GM21381 (cell line): ENCODE measurements at regions not wholly inside any gene's neighbourhood (a gene's known extent, or its start where the extent isn't known, plus 50 kb on each side); places are given as distances from the start of the nearest gene placed in this dataset.
"Not testable (repeated sequence)": the region's sequence is repeated elsewhere in the genome, so short reads cannot be mapped to it uniquely, and the experiment has no call there.

ENCODE experiments used
- ATAC-seq: cut with Tn5 transposase; IDR thresholded peaks from one replicate; pipeline ENCODE4 v1.9.1; 2021; ENCODE audit warnings: mild to moderate bottlenecking, moderate library complexity; ENCODE audit not compliant: unreplicated experiment

GRCh38 chr5:87034557-87034956 lies 233.1 kb upstream of the RASA1 start:
- ATAC-seq = no peak

GRCh38 chr5:87042554-87042953 lies 225.1 kb upstream of the RASA1 start:
- no peak for ATAC-seq

- ATAC-seq = no peak
Observed at GRCh38 chr5:87048156-87048555, 219.5 kb upstream of the RASA1 start.

DNA sequence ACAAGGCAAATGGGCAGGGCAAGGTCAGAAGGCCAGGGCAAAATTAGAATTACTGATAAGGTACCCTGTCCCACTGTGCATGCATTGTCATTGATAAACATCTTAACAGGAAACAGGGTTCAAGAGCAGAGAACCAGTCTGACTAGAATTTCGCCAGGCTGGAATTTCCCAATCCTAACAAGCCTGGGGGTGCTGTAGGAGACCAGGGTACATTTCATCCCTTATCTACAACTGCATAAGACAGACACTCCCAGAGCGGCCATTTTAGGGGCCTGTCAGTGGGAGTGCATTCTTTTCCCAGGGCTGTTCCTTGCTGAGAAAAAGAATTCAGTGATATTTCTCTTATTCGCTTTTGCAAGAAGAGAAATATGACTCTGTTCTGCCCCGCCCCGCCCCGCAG lies 218.7 kb upstream of the RASA1 start:
- ATAC-seq = not testable (repeated sequence)

DNA sequence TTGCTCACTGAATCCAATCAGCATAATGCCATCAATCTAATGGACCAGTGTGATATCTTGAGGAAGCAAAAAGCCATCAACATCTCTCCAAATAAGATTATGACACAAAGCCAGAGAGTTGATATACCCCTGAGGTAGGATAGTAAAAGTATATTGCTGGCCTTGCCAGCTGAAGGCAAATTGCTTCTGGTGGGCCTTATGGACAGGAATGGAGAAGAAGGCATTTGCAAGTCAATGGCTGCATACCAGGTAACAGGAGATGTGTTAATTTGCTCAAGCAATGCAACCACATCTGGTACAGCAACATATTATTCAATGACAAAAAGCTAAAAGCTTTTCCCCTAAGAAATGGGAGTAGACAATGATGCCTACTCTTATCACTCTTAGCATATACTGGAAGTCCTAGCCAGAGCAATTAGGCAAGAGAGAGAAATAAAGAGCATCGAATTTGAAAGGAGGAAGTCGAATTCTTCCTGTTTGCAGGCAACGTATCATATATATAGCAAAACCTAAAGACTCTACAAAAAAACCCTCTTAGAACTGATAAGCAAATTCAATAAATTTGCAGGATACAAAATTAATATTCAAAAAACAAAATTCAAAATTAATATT lies 216.1 kb upstream of the RASA1 start:
- no peak for ATAC-seq

DNA sequence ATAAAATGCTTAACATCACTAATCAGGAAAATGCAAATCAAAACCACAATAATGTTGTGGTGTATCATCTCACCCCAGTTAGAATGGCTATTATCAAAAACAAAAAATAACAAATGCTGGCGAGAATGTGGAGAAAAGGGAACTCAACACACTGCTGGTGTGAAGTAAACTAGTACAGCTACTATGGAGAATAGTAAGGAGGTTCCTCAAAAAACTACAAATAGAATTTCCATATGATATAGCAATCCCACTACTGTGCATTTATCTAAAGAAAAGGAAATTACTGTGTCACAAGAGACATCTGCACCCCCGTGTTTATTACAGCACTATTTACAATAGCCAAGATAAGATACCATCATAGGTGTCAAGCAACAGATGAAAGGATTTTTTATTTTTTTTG lies 214.5 kb upstream of the RASA1 start:
- no peak for ATAC-seq

- no peak for ATAC-seq
Observed at GRCh38 chr5:87054821-87055220, 212.9 kb upstream of the RASA1 start.

DNA sequence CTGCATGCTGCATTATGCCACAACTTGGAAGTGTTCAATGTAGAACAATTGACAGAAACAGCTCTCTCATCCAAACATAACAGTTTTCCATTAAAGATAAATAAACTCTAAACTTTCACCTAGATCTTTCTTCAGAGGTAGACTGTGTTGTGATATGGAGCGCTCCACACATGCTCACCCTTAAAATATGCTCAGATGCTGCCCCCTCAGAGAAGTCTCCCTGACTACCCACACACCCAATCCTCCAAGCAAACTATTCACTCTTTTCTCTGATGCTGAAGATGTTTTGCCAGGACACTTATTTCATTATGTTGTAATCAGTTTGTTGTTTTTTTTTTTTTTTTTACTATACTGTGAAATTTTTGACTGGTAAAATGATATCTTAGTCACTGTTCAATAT lies 206.6 kb upstream of the RASA1 start:
- no peak for ATAC-seq

GRCh38 chr5:87069311-87069710 lies 198.4 kb upstream of the RASA1 start:
- no peak for ATAC-seq

DNA sequence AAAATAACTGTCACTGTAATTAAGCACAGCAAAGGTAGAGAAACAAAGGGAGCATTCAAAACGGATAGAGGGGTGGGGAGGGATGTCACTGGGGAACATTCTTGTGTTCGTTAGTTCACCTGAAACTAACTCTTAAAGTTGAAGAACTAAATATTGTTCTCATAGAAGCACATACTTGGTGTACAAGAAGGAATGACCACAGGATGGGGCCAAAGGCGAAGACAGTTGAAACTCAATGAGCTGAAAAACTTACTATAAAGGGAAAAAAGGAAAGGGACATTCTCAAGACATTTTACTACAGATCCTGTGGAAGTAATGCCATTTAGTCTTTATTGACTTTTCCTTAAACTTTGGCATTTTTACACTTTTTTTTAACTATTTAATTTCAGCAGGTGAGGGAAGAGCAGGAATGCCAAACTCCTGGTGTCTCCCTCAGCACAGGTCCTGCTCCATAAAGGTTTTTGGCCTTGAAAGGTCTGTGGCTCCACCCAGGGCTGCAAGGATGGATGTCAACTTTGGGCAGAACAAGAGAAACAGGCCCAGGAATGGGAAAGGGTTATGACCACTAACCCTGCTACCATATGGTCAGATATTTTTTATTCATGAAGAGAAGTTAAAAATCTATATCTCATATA lies 197.6 kb upstream of the RASA1 start:
- ATAC-seq = peak; percentile 55

- ATAC-seq = no peak
Observed at GRCh38 chr5:87074072-87074471, 193.6 kb upstream of the RASA1 start.

DNA sequence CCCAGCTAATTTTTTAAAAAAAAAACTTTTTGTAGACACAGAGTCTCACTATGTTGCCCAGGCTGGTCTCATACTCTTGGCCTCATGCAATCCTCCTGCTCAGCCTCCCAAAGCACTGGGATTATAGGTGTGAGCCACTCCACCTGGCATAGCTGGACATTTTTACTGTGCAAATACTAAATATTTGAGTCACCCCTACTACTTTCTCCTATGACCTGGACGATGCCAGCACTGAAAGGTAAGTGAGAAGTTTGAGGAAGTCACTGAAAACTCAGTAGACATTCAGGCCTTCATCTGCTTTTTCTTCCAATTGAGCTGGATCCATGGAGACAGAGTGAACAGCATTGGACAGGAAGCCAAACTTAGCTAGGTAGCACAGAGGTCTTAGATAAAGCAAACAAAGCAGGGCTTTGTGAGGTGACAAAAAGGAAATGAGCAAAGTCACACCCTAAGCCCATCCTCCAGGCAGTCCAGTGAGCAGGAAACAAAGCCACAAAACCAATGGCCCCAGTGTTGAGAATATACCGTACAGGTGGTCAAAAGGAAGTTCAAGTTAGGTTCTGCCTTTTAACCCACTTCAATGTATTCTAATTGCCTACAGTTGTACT lies 192.6 kb upstream of the RASA1 start:
- peak; percentile 97 for ATAC-seq

DNA sequence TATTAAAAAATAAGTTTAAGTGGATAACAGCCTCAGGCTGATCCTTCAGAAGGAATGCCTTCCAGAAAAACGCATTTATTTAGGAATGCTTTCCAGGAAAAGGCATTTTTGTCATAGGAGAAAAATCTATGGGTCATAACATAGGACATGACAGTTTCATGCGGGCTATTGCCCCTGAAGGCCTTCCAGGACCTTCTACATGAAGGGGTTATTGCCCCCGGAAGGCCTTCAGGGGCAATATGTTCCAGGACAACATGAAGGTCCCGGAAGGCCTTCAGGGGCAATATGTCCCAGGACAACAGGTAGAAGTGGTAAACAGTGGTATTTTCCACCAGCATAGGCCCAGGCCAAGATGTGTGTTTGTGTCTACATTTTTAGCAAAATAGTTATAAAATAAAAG lies 191.3 kb upstream of the RASA1 start:
- ATAC-seq = no peak

- ATAC-seq = no peak
Observed at GRCh38 chr5:87076931-87077330, 190.8 kb upstream of the RASA1 start.

- ATAC-seq = no peak
Observed at GRCh38 chr5:87079219-87079618, 188.5 kb upstream of the RASA1 start.

DNA sequence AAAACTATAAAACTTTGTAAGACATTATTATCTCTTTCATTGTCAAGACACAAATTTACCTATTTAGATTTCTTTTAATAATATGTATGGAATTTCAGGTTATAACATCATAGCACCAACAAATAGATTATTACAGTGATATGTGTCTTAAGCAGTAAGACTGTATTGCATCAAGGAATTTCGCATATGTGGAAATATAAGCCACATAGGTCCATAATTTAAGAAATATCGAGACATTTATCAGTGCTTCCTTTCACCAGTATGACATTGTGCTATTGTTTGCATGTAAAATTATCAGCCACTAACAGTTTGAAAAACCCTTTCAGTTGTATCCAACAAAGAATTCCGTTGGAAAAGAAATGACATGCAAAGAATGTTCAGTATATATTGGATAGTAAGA lies 186.7 kb upstream of the RASA1 start:
- ATAC-seq = no peak

GRCh38 chr5:87081511-87082372 lies 185.9 kb upstream of the RASA1 start:
- ATAC-seq = peak; percentile 92

- ATAC-seq = no peak
Observed at GRCh38 chr5:87094347-87094746, 173.3 kb upstream of the RASA1 start.

DNA sequence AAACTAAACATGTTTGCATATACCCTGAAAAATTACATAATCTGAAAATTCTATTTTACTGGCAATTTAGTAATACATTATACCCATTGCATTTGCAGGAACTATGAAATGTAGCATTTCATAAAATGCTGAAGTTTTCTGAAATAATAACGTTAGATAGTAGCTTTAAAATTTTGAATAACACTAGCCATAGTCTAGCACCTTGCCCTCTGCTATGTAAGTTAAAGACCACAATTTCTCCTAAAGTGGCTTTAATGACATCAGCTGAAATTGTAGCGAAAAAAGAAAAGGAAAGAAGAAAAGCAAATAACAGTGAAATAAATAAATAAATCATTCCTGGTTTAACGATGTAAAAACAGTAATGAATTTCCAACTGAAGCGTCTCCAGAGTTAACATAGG lies 172.8 kb upstream of the RASA1 start:
- no peak for ATAC-seq

DNA sequence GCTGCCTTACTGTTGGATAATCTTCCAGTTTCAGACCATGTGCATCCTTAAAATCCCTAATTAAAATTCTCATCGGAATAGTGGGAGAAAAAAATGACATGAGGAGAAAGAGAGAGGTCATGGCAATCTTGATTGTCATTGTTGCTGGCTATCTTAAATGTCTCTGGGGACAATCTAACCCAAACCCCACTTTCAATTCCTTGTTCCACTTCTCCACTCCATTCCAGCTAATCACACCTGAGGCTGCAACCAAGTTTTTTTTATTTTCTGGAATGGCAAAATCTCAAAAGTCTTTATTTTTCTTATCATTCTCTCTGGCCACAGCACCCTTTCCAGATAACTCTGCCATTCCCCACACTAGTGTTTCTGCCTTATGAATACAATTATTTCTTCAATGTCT lies 171.9 kb upstream of the RASA1 start:
- no peak for ATAC-seq

DNA sequence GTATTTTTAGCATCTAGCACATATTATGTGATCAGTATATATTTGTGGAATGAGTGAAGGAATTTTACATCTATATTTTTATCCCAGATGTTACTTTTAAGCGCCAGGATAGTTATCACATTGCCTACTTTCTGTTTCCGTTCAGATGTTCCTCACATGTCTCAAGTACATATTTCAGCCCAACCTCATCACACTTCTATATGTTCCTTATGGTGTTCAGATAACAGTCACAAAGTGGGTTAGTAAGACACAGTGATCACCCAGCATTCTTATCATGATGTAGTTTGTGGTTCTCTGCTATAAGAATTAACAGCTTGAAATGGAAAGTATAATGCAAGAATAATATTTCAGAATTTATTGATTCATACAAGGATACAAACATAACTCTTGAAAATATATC lies 170.0 kb upstream of the RASA1 start:
- ATAC-seq = no peak
